H9 (cell line): ENCODE measurements at regions not wholly inside any gene's neighbourhood (a gene's known extent, or its start where the extent isn't known, plus 50 kb on each side); places are given as distances from the start of the nearest gene placed in this dataset.

Experiments used
- DNase-seq: peaks from one replicate; pipeline ENCODE4 v3.0.0-alpha.2; 2017
- H2AFZ ChIP-seq: one replicate; pipeline ENCODE4 v1.6.1; 2013; ENCODE audit warnings: mild to moderate bottlenecking, low read length, control low read depth, moderate library complexity
- H2AK5ac ChIP-seq: 2 replicates; pipeline ENCODE4 v1.6.1; 2013; ENCODE audit warnings: low read length, control low read depth, mixed read lengths; ENCODE audit not compliant: insufficient read length
- H2BK120ac ChIP-seq: one replicate; pipeline ENCODE4 v1.6.1; 2013; ENCODE audit warnings: low read depth, mild to moderate bottlenecking, low read length, control low read depth, inconsistent platforms; ENCODE audit not compliant: poor library complexity, severe bottlenecking
- H2BK12ac ChIP-seq: 2 replicates; pipeline ENCODE4 v1.6.1; 2013; ENCODE audit warnings: low read length, control low read depth, mixed read lengths, low read depth; ENCODE audit not compliant: insufficient read length
- H2BK15ac ChIP-seq: 2 replicates; pipeline ENCODE4 v1.6.1; 2013; ENCODE audit warnings: low read depth, low read length, control low read depth
- H2BK20ac ChIP-seq: one replicate; pipeline ENCODE4 v1.6.1; 2013; ENCODE audit warnings: low read depth, mild to moderate bottlenecking, low read length, control low read depth, inconsistent platforms; ENCODE audit not compliant: poor library complexity, severe bottlenecking
- H2BK5ac ChIP-seq: 2 replicates; pipeline ENCODE4 v1.6.1; 2013; ENCODE audit warnings: low read length, control low read depth, mixed read lengths; ENCODE audit not compliant: insufficient read length
- H3K14ac ChIP-seq: 2 replicates; pipeline ENCODE4 v1.6.1; 2013; ENCODE audit warnings: low read length, control low read depth; ENCODE audit not compliant: insufficient read depth
- H3K18ac ChIP-seq: 2 replicates; pipeline ENCODE4 v1.6.1; 2013; ENCODE audit warnings: low read depth, mild to moderate bottlenecking, mixed read lengths, low read length, control low read depth; ENCODE audit not compliant: insufficient read length
- H3K23ac ChIP-seq: 2 replicates; pipeline ENCODE4 v1.6.1; 2013; ENCODE audit warnings: low read length, control low read depth, mixed read lengths, low read depth; ENCODE audit not compliant: insufficient read length
- H3K23me2 ChIP-seq: 2 replicates; pipeline ENCODE4 v1.6.1; 2013; ENCODE audit warnings: low read depth, mild to moderate bottlenecking, mixed read lengths, low read length, control low read depth; ENCODE audit not compliant: insufficient read length, poor library complexity, severe bottlenecking
- H3K27ac ChIP-seq: 2 replicates; pipeline ENCODE4 v1.5.1; 2013; ENCODE audit warnings: low read length, control low read depth, mixed read lengths, low read depth; ENCODE audit not compliant: insufficient read length
- H3K27me3 ChIP-seq: 2 replicates; pipeline ENCODE4 v1.6.1; 2013; ENCODE audit warnings: low read length, control low read depth, inconsistent platforms; ENCODE audit not compliant: insufficient read depth
- H3K4ac ChIP-seq: 2 replicates; pipeline ENCODE4 v1.6.1; 2013; ENCODE audit warnings: low read depth, mild to moderate bottlenecking, control low read depth, inconsistent platforms, low read length, moderate library complexity
- H3K4me1 ChIP-seq: 2 replicates; pipeline ENCODE4 v1.6.1; 2013; ENCODE audit warnings: low read length, control low read depth, inconsistent platforms; ENCODE audit not compliant: insufficient read depth
- H3K4me2 ChIP-seq: 2 replicates; pipeline ENCODE4 v1.6.1; 2013; ENCODE audit warnings: low read length, control low read depth, mixed read lengths; ENCODE audit not compliant: insufficient read length, insufficient read depth
- H3K56ac ChIP-seq: 2 replicates; pipeline ENCODE4 v1.6.1; 2013; ENCODE audit warnings: low read depth, mild to moderate bottlenecking, mixed read lengths, low read length, control low read depth; ENCODE audit not compliant: insufficient read length
- H3K79me1 ChIP-seq: 2 replicates; pipeline ENCODE4 v1.6.1; 2013; ENCODE audit warnings: low read depth, mild to moderate bottlenecking, moderate library complexity, low read length, control low read depth, inconsistent platforms; ENCODE audit not compliant: insufficient read depth, poor library complexity, severe bottlenecking
- H3K79me2 ChIP-seq: 2 replicates; pipeline ENCODE4 v1.6.1; 2013; ENCODE audit warnings: low read length, control low read depth, inconsistent platforms; ENCODE audit not compliant: insufficient read depth
- H3K9ac ChIP-seq: 2 replicates; pipeline ENCODE4 v1.6.1; 2013; ENCODE audit warnings: low read length, control low read depth, mixed read lengths; ENCODE audit not compliant: insufficient read length; ENCODE audit errors: extremely low read depth
- H3K9me3 ChIP-seq: one replicate; pipeline ENCODE4 v1.6.1; 2013; ENCODE audit warnings: low read depth, low read length, inconsistent platforms; ENCODE audit not compliant: control insufficient read depth
- H3T11ph ChIP-seq: one replicate; pipeline ENCODE4 v1.6.1; 2013; ENCODE audit warnings: mild to moderate bottlenecking, low read length, control low read depth, inconsistent platforms
- H4K20me1 ChIP-seq: one replicate; pipeline ENCODE4 v1.6.1; 2013; ENCODE audit not compliant: control insufficient read depth, insufficient read length, insufficient read depth
- H4K5ac ChIP-seq: 2 replicates; pipeline ENCODE4 v1.6.1; 2013; ENCODE audit warnings: low read depth, mild to moderate bottlenecking, mixed read lengths, low read length, control low read depth; ENCODE audit not compliant: insufficient read length
- H4K8ac ChIP-seq: replicated peaks from 2 replicates; pipeline ENCODE4 v1.6.1; 2013; ENCODE audit warnings: low read length, control low read depth, mixed read lengths, low read depth; ENCODE audit not compliant: insufficient read length
- H4K91ac ChIP-seq: 2 replicates; pipeline ENCODE4 v1.6.1; 2013; ENCODE audit warnings: low read depth, mild to moderate bottlenecking, moderate library complexity, mixed read lengths, low read length, control low read depth; ENCODE audit not compliant: insufficient read length
- H3K27ac Mint-ChIP-seq, 3 experiments: 2 replicates in 2 of 3; 3 replicates in 1 of 3; pipeline ENCODE4 v1.8.0; 2020 to 2021; ENCODE audit warnings: mixed read lengths in 3 of 3, mild to moderate bottlenecking in 1 of 3, moderate library complexity in 1 of 3
- H3K27me3 Mint-ChIP-seq: 2 replicates; pipeline ENCODE4 v1.8.0; 2021; ENCODE audit warnings: low read depth, mild to moderate bottlenecking, moderate library complexity, mixed read lengths
- H3K36me3 Mint-ChIP-seq, 3 experiments: 2 replicates in 2 of 3; 3 replicates in 1 of 3; pipeline ENCODE4 v1.8.0; 2020 to 2021; ENCODE audit warnings: low read depth in 3 of 3, mixed read lengths in 3 of 3; ENCODE audit not compliant: insufficient read depth in 1 of 3
- H3K4me1 Mint-ChIP-seq, 2 experiments: 2 replicates each; pipeline ENCODE4 v1.8.0; 2020; ENCODE audit warnings: mixed read lengths in 2 of 2
- H3K4me3 Mint-ChIP-seq, 2 experiments: 2 replicates in 1 of 2; 3 replicates in 1 of 2; pipeline ENCODE4 v1.8.0; 2020 to 2021; ENCODE audit warnings: mild to moderate bottlenecking in 2 of 2, mixed read lengths in 2 of 2, moderate library complexity in 1 of 2
- H3K9me3 Mint-ChIP-seq, 2 experiments: 2 replicates in 1 of 2; 3 replicates in 1 of 2; pipeline ENCODE4 v1.8.0; 2020; ENCODE audit warnings: mild to moderate bottlenecking in 2 of 2, mixed read lengths in 2 of 2, moderate library complexity in 1 of 2
- CTCF ChIP-seq: fragments of 200-600 bp; sonication (generic); conservative IDR thresholded peaks from 3 replicates; pipeline ENCODE4 v1.8.0; 2021; ENCODE audit warnings: antibody characterized with exemption, mild to moderate bottlenecking

GRCh38 chr6:80544976-80545722 lies 438.7 kb downstream of the BCKDHB start:
- H3K23ac ChIP-seq, result no peak overlapping the region
- Mint-ChIP-seq H3K4me1 (no peaks in the 10 kb centered on the region), H3K9me3 (peaks cover 3% of the 10 kb centered on the region in 2 experiments; a peak in 3 of 5 replicates), H3K27ac (no peak overlapping the region), H3K36me3 (peaks cover 0 to 5% (median 0%) of the 10 kb centered on the region in 3 experiments; a peak in 3 of 7 replicates), H3K27me3 (no peaks in the 10 kb centered on the region), H3K4me3 (no peak overlapping the region)
- no peak overlapping the region for H3T11ph ChIP-seq
- no peaks in the 10 kb centered on the region for H3K27me3 ChIP-seq
- H2AK5ac ChIP-seq, result no peak overlapping the region
- H3K14ac ChIP-seq, result no peak overlapping the region
- no peak overlapping the region for H3K18ac ChIP-seq
- H3K9me3 ChIP-seq, result no peaks in the 10 kb centered on the region
- H3K79me1 ChIP-seq, result no peaks in the 10 kb centered on the region
- H3K4me1 ChIP-seq, result 0 out of 2 replicates have a peak, but pooled peaks cover 2% of the 10 kb centered on the region
- TF ChIP-seq CTCF, result no peak
- no peak for DNase-seq
- no peak overlapping the region for H2BK20ac ChIP-seq
- no peaks in the 10 kb centered on the region for H3K23me2 ChIP-seq
- no peak overlapping the region for H4K8ac ChIP-seq
- H2BK5ac ChIP-seq, result no peak overlapping the region
- H3K4me2 ChIP-seq, result no peak overlapping the region
- H2BK12ac ChIP-seq, result no peak overlapping the region
- no peaks in the 10 kb centered on the region for H4K20me1 ChIP-seq
- no peak overlapping the region for H2AFZ ChIP-seq
- no peak overlapping the region for H2BK120ac ChIP-seq
- H3K9ac ChIP-seq, result no peak overlapping the region
- H2BK15ac ChIP-seq, result no peak overlapping the region
- no peak overlapping the region for H3K56ac ChIP-seq
- H3K4ac ChIP-seq, result no peak overlapping the region
- no peaks in the 10 kb centered on the region for H3K79me2 ChIP-seq
- H4K91ac ChIP-seq, result no peak overlapping the region
- H3K27ac ChIP-seq, result no peak overlapping the region
- H4K5ac ChIP-seq, result no peak overlapping the region
